CD8-positive, alpha-beta memory T cell (primary cell): ENCODE measurements at regions not wholly inside any gene's neighbourhood (a gene's known extent, or its start where the extent isn't known, plus 50 kb on each side); places are given as distances from the start of the nearest gene placed in this dataset.
"Not testable (repeated sequence)": the region's sequence is repeated elsewhere in the genome, so short reads cannot be mapped to it uniquely, and the experiment has no call there.

Source experiments
- CTCF ChIA-PET: fragments of 350-600 bp; sonication (Branson Sonifier 250); formaldehyde crosslinking; loops from one replicate; lab custom pipeline; 2021; ENCODE audit warnings: antibody characterized with exemption; lab: Charles Lee
- POLR2A ChIA-PET: fragments of 350-600 bp; sonication (Branson Sonifier 250); formaldehyde crosslinking; loops from one replicate; lab custom pipeline; 2021; ENCODE audit warnings: antibody characterized with exemption; lab: Charles Lee
- DNase-seq, 5 donors: peaks; one replicate each; pipeline versions ENCODE4 v3.0.0 to v3.0.0-alpha.2; 2020 to 2022; ENCODE audit warnings: mixed read lengths in 1 of 5
- H3K27ac ChIP-seq: one replicate; pipeline ENCODE4 v1.7.0; 2013; ENCODE audit warnings: low read depth, mild to moderate bottlenecking, low read length, moderate library complexity
- H3K27me3 ChIP-seq: 2 replicates; pipeline ENCODE4 v1.7.0; 2013; ENCODE audit warnings: low read length, mild to moderate bottlenecking; ENCODE audit not compliant: insufficient read depth, poor library complexity, severe bottlenecking
- H3K36me3 ChIP-seq: 2 replicates; pipeline ENCODE4 v1.7.0; 2013; ENCODE audit warnings: mild to moderate bottlenecking, low read length, moderate library complexity; ENCODE audit not compliant: insufficient read depth
- H3K4me1 ChIP-seq: 2 replicates; pipeline ENCODE4 v1.7.0; 2013; ENCODE audit warnings: mild to moderate bottlenecking, low read length, moderate library complexity; ENCODE audit not compliant: insufficient read depth
- H3K4me3 ChIP-seq: 2 replicates; pipeline ENCODE4 v1.7.0; 2013; ENCODE audit warnings: mild to moderate bottlenecking, low read length
- H3K9me3 ChIP-seq: 2 replicates; pipeline ENCODE4 v1.7.0; 2013; ENCODE audit warnings: mild to moderate bottlenecking, low read length
- H3K27ac Mint-ChIP-seq, 8 donors: one replicate each; pipeline ENCODE4 v1.8.0; 2020 to 2021; ENCODE audit warnings: mixed read lengths in 8 of 8, mild to moderate bottlenecking in 6 of 8, inconsistent platforms in 3 of 8, moderate library complexity in 3 of 8
- H3K27me3 Mint-ChIP-seq, 2 donors: one replicate each; pipeline ENCODE4 v1.8.0; 2020 to 2021; ENCODE audit warnings: mixed read lengths in 2 of 2, mild to moderate bottlenecking in 1 of 2, moderate library complexity in 1 of 2
- H3K36me3 Mint-ChIP-seq, 3 donors: one replicate each; pipeline ENCODE4 v1.8.0; 2020 to 2021; ENCODE audit warnings: mixed read lengths in 3 of 3, inconsistent platforms in 1 of 3, mild to moderate bottlenecking in 1 of 3
- H3K4me1 Mint-ChIP-seq, 3 donors: one replicate each; pipeline ENCODE4 v1.8.0; 2020 to 2021; ENCODE audit warnings: mixed read lengths in 3 of 3, inconsistent platforms in 1 of 3, mild to moderate bottlenecking in 1 of 3
- H3K4me3 Mint-ChIP-seq, 7 donors: one replicate each; pipeline ENCODE4 v1.8.0; 2020 to 2021; ENCODE audit warnings: mixed read lengths in 7 of 7, mild to moderate bottlenecking in 6 of 7, moderate library complexity in 4 of 7, inconsistent platforms in 2 of 7
- H3K9me3 Mint-ChIP-seq, 5 donors: one replicate each; pipeline ENCODE4 v1.8.0; 2020 to 2022; ENCODE audit warnings: mixed read lengths in 5 of 5, mild to moderate bottlenecking in 3 of 5, moderate library complexity in 2 of 5, inconsistent platforms in 1 of 5

- no peak overlapping the region for H3K4me3 Mint-ChIP-seq
- H3K27ac ChIP-seq, result no peak overlapping the region
- H3K36me3 ChIP-seq, result no peaks in the 10 kb centered on the region
- H3K9me3 ChIP-seq, result no peaks in the 10 kb centered on the region
- ChIA-PET CTCF (no interaction called here), POLR2A (no interaction called here)
- peaks cover 0 to 8% (median 5%) of the 10 kb centered on the region in 5 donors for H3K9me3 Mint-ChIP-seq
- peaks cover 0 to 2% (median 0%) of the 10 kb centered on the region in 3 donors for H3K4me1 Mint-ChIP-seq
- H3K27me3 Mint-ChIP-seq, result peaks cover 0 to 2% of the 10 kb centered on the region in 2 donors
- no peak overlapping the region for H3K4me3 ChIP-seq
- no peaks in the 10 kb centered on the region for H3K27me3 ChIP-seq
- H3K27ac Mint-ChIP-seq, result no peak overlapping the region
- peaks cover 0 to under 1% (median 0%) of the 10 kb centered on the region in 3 donors for H3K36me3 Mint-ChIP-seq
- DNase-seq, result no peak
- no peaks in the 10 kb centered on the region for H3K4me1 ChIP-seq
These were observed 253.0 kb upstream of the ERBB4 start for GRCh38 chr2:212791569-212791968.

GRCh38 chr2:212786088-212786487 lies 247.5 kb upstream of the ERBB4 start:
- H3K27me3 ChIP-seq, H3K9me3 ChIP-seq, H3K4me3 ChIP-seq, POLR2A ChIA-PET, H3K27ac Mint-ChIP-seq, CTCF ChIA-PET, H3K4me3 Mint-ChIP-seq, H3K4me1 ChIP-seq, H3K36me3 ChIP-seq, H3K4me1 Mint-ChIP-seq, DNase-seq, H3K27ac ChIP-seq, H3K27me3 Mint-ChIP-seq: not testable (repeated sequence)
- peaks cover 13 to 28% (median 19%) of the 10 kb centered on the region in 5 donors for H3K9me3 Mint-ChIP-seq
- peaks cover 0 to 29% (median 1%) of the 10 kb centered on the region in 3 donors for H3K36me3 Mint-ChIP-seq

GRCh38 chr2:212777020-212777491 lies 238.5 kb upstream of the ERBB4 start:
- POLR2A ChIA-PET, result interaction anchor here (0.6 kb wide), 1 partner anchor 35 kb away, joined by 3 read pairs; no protein-coding TSS in a partner anchor
- H3K4me3 Mint-ChIP-seq, result peak overlapping the region in 1 of 7 donors; percentile 55
- no peaks in the 10 kb centered on the region for H3K36me3 ChIP-seq
- CTCF ChIA-PET, result interaction anchor here (0.9 to 1.7 kb wide), 3 partner anchors 11 to 376 kb away, joined by 3 to 6 read pairs (median 3); no protein-coding TSS in a partner anchor
- no peaks in the 10 kb centered on the region for H3K9me3 ChIP-seq
- no peak overlapping the region for H3K27ac ChIP-seq
- H3K27me3 ChIP-seq, result no peaks in the 10 kb centered on the region
- no peak overlapping the region for H3K4me3 ChIP-seq
- H3K36me3 Mint-ChIP-seq, result peaks cover 0 to 2% (median 0%) of the 10 kb centered on the region in 3 donors
- H3K4me1 Mint-ChIP-seq, result peaks cover 0 to 6% (median 4%) of the 10 kb centered on the region in 3 donors
- H3K27me3 Mint-ChIP-seq, result no peaks in the 10 kb centered on the region
- H3K4me1 ChIP-seq, result no peaks in the 10 kb centered on the region
- H3K27ac Mint-ChIP-seq, result no peak overlapping the region
- H3K9me3 Mint-ChIP-seq, result peaks cover 0 to 4% (median 0%) of the 10 kb centered on the region in 5 donors
- peak in 2 of 5 donors; percentile 14 to 21 for DNase-seq

- H3K4me1 ChIP-seq, result no peaks in the 10 kb centered on the region
- Mint-ChIP-seq H3K27me3 (no peaks in the 10 kb centered on the region), H3K36me3 (peaks cover 0 to 3% (median 0%) of the 10 kb centered on the region in 3 donors), H3K9me3 (no peaks in the 10 kb centered on the region), H3K27ac (no peak overlapping the region), H3K4me1 (peaks cover 0 to 6% (median 4%) of the 10 kb centered on the region in 3 donors), H3K4me3 (no peak overlapping the region)
- CTCF ChIA-PET, result no interaction called here
- no peaks in the 10 kb centered on the region for H3K36me3 ChIP-seq
- no peaks in the 10 kb centered on the region for H3K27me3 ChIP-seq
- no peak overlapping the region for H3K27ac ChIP-seq
- no peak for DNase-seq
- POLR2A ChIA-PET, result no interaction called here
- no peak overlapping the region for H3K4me3 ChIP-seq
- no peaks in the 10 kb centered on the region for H3K9me3 ChIP-seq
These were observed 235.3 kb upstream of the ERBB4 start for GRCh38 chr2:212773808-212774339.

- POLR2A ChIA-PET, result no interaction called here
- H3K4me1 ChIP-seq, result no peaks in the 10 kb centered on the region
- Mint-ChIP-seq H3K27ac (no peak overlapping the region), H3K27me3 (no peaks in the 10 kb centered on the region), H3K9me3 (no peaks in the 10 kb centered on the region), H3K36me3 (peaks cover 0 to 3% (median 0%) of the 10 kb centered on the region in 3 donors), H3K4me1 (no peaks in the 10 kb centered on the region), H3K4me3 (no peak overlapping the region)
- H3K27ac ChIP-seq, result no peak overlapping the region
- CTCF ChIA-PET, result no interaction called here
- H3K4me3 ChIP-seq, result no peak overlapping the region
- H3K36me3 ChIP-seq, result no peaks in the 10 kb centered on the region
- DNase-seq, result no peak
- no peaks in the 10 kb centered on the region for H3K27me3 ChIP-seq
- H3K9me3 ChIP-seq, result no peaks in the 10 kb centered on the region
These were observed 231.6 kb upstream of the ERBB4 start for GRCh38 chr2:212770240-212770639.

- H3K27me3 Mint-ChIP-seq, result no peaks in the 10 kb centered on the region
- POLR2A ChIA-PET, result no interaction called here
- CTCF ChIA-PET, result no interaction called here
These were observed 228.3 kb upstream of the ERBB4 start for GRCh38 chr2:212766921-212767320.

GRCh38 chr2:212752730-212753351 lies 214.2 kb upstream of the ERBB4 start:
- ChIA-PET CTCF (no interaction called here), POLR2A (no interaction called here)
- H3K4me1 ChIP-seq, result no peaks in the 10 kb centered on the region
- no peak overlapping the region for H3K27ac Mint-ChIP-seq
- H3K4me3 ChIP-seq, result no peak overlapping the region
- H3K36me3 ChIP-seq, result no peaks in the 10 kb centered on the region
- no peak overlapping the region for H3K4me3 Mint-ChIP-seq
- peaks cover 10 to 36% (median 24%) of the 10 kb centered on the region in 5 donors for H3K9me3 Mint-ChIP-seq
- no peaks in the 10 kb centered on the region for H3K27me3 ChIP-seq
- no peak for DNase-seq
- peaks cover 0 to 1% of the 10 kb centered on the region in 2 donors for H3K27me3 Mint-ChIP-seq
- H3K27ac ChIP-seq, result no peak overlapping the region
- no peaks in the 10 kb centered on the region for H3K4me1 Mint-ChIP-seq
- H3K36me3 Mint-ChIP-seq, result peaks cover 0 to 43% (median 0%) of the 10 kb centered on the region in 3 donors
- H3K9me3 ChIP-seq, result no peaks in the 10 kb centered on the region

More at GRCh38 chr2:212766921-212767320, 228.3 kb upstream of the ERBB4 start:
- no peak for DNase-seq
- Histone ChIP-seq H3K27me3 (no peaks in the 10 kb centered on the region), H3K36me3 (no peaks in the 10 kb centered on the region), H3K4me3 (no peak overlapping the region), H3K4me1 (no peaks in the 10 kb centered on the region), H3K9me3 (no peaks in the 10 kb centered on the region), H3K27ac (no peak overlapping the region)
- Mint-ChIP-seq H3K9me3 (peaks cover 0 to 2% (median 0%) of the 10 kb centered on the region in 5 donors), H3K4me3 (no peak overlapping the region), H3K36me3 (peaks cover 0 to 3% (median 0%) of the 10 kb centered on the region in 3 donors), H3K4me1 (no peaks in the 10 kb centered on the region), H3K27ac (no peak overlapping the region)

- H3K27me3 Mint-ChIP-seq, result peaks cover 0 to 1% of the 10 kb centered on the region in 2 donors
- ChIA-PET CTCF (no interaction called here), POLR2A (no interaction called here)
- Histone ChIP-seq H3K27me3 (no peaks in the 10 kb centered on the region), H3K4me1 (no peaks in the 10 kb centered on the region), H3K27ac (no peak overlapping the region), H3K36me3 (no peaks in the 10 kb centered on the region), H3K4me3 (no peak overlapping the region), H3K9me3 (no peaks in the 10 kb centered on the region)
- no peak overlapping the region for H3K4me3 Mint-ChIP-seq
- H3K27ac Mint-ChIP-seq, result no peak overlapping the region
- DNase-seq, result no peak
- peaks cover 0 to 7% (median 0%) of the 10 kb centered on the region in 5 donors for H3K9me3 Mint-ChIP-seq
- no peaks in the 10 kb centered on the region for H3K36me3 Mint-ChIP-seq
- H3K4me1 Mint-ChIP-seq, result no peaks in the 10 kb centered on the region
These were observed 206.8 kb upstream of the ERBB4 start for GRCh38 chr2:212745359-212745758.
